ENCODE measurements at regions not wholly inside any gene's neighbourhood (a gene's known extent, or its start where the extent isn't known, plus 50 kb on each side); places are given as distances from the start of the nearest gene placed in this dataset.
"Not testable (repeated sequence)": the region's sequence is repeated elsewhere in the genome, so short reads cannot be mapped to it uniquely, and the experiment has no call there.

DNA sequence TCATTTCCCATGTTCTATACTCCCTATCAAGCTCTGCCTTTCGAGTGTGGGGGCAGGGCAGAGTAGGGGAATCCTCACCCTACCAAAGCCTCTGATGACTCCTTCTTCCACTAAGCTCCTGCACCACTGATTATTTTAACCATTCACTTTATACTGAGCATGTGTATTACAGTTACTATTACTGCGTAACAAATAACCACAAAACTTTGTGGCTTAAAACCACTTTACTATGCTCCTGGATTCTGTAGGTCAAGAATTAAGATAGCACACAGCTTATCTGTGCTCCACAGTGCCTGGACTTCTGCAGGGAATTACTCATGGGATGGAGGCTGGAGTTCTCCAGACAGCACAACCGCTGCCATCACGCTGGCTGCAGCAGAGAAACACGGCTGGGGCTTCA lies 117.4 kb upstream of the DNAJC10 start:
- no peak for DNase-seq

DNA sequence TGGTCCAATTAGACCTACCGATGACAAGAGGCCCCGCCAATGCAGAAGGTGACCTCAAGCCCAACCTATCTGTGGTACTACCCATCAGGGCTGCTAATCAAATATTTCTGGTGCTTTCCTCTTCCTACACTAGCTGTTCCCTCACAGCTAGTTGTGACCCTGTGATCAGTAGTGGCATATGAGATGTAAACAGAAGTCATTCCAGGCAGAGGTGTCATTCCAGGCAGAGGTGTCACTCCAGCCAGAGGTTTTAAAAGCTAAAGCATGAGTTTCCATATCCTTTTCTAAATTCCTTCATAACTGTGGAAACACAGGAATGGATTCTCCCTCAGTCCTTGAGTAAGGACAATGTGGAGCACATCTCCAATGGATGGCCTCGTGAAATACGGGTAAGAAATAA lies 110.9 kb upstream of the DNAJC10 start:
- no peak for DNase-seq

- DNase-seq: no peak
These were observed 109.1 kb upstream of the DNAJC10 start for GRCh38 chr2:182606728-182607681.

DNA sequence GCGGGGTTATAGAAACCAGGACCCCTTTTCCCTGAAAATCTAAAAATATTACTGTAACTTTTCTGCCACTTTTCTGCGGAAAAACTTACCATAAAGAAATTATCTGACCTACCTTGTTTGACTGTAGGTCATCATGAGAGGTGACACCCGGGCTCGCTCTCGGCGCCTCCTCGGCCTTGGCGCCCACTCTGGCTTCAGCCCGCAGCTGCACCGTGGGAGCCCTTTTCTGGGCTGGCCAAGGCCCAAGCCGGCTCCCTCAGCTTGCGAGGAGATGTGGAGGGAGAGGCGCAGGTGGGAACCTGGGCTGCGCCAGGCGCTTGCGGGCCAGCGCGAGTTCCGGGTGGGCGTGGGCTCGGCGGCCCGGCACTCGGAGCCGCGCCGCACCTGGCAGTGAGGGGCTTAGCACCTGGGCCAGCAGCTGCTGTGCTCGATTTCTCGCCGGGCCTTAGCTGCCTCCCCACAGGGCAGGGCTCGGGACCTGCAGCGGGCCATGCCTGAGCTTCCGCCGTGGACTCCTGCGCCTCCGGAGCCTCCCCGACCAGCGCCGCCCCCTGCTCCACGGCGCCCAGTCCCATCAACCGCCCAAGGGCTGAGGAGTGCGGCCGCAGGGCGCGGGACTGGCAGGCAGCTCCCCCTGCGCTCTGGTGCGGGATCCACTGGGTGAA lies 107.7 kb upstream of the DNAJC10 start:
- no peak for DNase-seq

GRCh38 chr2:182609005-182609404 lies 107.1 kb upstream of the DNAJC10 start:
- not testable (repeated sequence) for DNase-seq

- no peak for DNase-seq
These were observed 105.8 kb upstream of the DNAJC10 start for GRCh38 chr2:182610231-182610630.

DNA sequence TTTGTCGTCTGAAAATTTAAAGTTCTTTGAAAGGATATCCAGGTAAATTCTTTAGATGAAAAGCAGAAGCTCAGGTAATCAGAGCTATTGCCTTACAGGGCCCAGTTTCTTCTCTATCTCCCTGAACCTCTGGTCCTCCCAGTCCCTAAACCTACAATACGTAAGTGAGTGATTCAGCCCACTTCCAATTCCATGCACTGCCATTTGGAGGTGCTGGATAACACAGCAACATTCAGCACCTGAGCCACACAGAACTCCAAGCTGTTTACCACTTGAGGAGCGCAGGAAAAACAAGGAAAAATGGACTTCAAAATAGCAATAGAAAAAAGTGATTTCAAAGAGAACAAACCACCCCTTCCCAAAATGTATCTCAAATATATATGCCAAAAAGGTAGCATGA lies 105.0 kb upstream of the DNAJC10 start:
- DNase-seq: no peak

DNA sequence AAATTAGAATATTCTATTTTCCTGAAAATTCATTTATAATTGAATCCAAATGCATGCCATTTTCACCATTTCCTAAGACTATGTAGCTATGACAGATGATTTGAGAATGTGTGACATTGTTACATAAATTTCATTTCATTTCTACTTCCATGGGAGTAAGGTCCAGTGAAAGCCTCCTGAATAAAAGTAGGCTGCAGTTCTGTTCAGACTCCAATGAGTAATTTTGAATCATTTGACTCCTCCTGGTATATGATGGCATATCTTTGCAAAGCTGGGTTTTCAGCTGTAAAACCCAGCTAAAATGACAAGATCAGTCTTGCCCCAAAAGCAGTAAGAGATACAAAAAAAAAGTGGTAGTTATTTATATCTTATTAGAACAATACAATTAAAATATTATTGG lies 101.0 kb upstream of the DNAJC10 start:
- no peak for DNase-seq

DNA sequence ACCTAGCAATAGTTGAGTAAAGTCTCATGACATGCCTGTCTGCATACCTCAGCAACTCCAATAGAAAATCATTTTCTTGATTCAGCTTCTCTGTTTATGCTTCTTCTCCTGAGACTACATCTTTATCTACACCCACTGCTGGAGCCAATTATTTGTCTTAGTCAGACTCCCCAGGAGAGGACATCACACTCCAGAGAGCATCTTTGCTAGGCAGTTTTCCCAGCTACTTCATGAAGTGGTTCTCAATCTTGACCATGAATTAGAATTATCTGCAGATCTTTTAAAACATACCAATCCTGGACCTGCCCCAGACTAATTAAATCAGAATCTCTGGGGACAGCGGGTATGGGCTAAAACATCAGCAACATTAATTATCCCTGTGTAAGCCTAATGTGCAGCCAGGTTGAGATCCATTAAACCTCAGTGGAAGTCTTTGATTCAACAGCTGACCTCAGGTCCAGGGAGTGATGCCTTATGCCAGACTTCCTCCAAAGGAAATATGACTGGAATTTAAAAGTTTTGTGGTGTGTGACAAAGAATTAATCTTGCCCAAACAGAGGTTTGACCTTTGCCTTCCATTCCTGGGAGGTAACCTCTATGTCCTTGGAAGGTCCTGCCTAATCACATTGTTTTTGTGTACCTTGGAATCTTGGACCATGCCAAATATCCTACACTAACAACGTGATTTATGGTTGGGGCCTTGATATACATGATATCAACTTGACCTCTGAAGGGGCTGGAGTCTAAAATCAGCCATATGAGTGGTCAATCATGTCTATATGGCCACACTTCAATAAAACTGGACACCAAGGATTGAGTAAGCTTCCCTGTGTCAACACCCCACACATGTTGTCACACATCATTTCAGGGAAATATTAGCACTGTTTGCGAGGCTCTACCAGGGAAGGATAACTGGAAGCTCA lies 99.3 kb upstream of the DNAJC10 start:
- DNase-seq: no peak

GRCh38 chr2:182618672-182619079 lies 97.4 kb upstream of the DNAJC10 start:
- DNase-seq: no peak

GRCh38 chr2:182619276-182619675 lies 96.8 kb upstream of the DNAJC10 start:
- no peak for DNase-seq

DNA sequence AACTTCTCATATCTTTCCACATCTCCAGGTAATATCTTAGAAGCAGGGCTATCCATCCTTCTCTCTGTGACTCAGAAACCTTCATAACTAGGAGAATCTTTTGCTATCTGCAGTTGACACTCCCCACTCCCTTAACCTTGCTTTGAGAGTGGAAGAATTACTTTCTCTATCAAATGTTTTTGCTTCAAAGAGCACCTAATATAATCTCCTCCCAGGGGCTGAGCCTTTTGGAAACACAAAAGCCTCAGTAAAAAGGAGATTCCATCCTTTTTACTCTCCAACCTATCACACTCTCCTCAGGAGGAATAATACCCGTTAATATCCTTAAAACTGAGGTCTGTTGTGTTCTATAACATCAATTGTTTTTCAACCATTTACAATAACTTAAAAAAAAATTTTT lies 94.9 kb upstream of the DNAJC10 start:
- DNase-seq: no peak

- DNase-seq: no peak
These were observed 94.2 kb upstream of the DNAJC10 start for GRCh38 chr2:182621810-182622209.

GRCh38 chr2:182622231-182622630 lies 93.8 kb upstream of the DNAJC10 start:
- DNase-seq: no peak

DNA sequence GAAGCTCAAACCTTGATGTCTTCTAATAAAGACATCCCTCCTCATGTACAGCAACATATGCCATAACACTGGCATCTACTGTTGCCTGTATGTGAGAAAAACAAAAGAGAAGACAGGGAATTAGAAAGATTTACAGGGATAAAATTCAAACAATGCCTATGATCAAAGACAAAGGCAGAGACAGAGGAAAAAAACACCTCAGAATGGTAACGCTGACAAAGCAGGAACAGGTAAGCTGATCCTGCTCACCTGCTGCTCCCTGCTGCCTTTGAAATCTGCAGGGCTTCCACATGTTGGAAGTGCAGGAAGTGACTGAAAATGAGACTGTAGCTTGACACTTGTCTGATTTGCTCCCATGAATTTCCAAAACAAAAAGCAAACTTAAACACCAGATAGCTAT lies 90.2 kb upstream of the DNAJC10 start:
- no peak for DNase-seq

- DNase-seq: no peak
These were observed 87.1 kb upstream of the DNAJC10 start for GRCh38 chr2:182628916-182629315.

- DNase-seq: no peak
These were observed 85.8 kb upstream of the DNAJC10 start for GRCh38 chr2:182630207-182630606.

DNA sequence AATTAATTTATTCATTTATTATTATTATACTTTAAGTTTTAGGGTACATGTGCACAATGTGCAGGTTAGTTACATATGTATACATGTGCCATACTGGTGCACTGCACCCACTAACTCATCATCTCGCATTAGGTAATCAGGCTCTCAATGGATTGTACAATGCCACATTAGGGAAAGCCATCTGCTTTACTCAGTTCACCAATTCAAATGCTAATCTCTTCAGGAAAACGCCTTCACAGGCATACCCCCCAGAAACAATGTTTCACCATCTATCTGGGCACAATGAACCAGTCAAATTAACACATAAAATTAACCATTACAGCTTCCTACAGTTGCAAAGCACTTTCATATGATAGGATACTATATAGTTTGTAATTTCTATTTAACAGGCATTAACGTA lies 84.8 kb upstream of the DNAJC10 start:
- no peak for DNase-seq

- no peak for DNase-seq
These were observed 81.7 kb upstream of the DNAJC10 start for GRCh38 chr2:182634386-182634785.

DNA sequence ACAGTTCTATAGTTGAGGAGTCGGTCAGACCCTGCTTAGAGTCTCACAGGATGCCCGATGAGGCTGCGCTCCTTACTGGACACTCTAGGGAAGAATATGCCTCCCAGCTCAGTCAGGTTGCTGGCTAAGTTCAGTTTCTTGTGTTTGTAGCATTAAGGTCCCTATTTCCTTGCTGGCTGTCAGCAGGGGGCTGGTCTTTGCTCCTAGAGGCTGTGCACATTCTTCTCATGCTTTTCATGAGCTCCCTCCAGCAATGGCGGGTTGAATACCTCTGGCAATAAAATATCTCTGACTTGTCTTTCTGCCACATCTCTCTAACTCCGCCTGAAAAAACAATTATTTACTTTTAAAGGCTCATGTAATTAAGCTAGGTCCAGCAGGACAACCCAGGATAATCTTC lies 79.4 kb upstream of the DNAJC10 start:
- no peak for DNase-seq

DNA sequence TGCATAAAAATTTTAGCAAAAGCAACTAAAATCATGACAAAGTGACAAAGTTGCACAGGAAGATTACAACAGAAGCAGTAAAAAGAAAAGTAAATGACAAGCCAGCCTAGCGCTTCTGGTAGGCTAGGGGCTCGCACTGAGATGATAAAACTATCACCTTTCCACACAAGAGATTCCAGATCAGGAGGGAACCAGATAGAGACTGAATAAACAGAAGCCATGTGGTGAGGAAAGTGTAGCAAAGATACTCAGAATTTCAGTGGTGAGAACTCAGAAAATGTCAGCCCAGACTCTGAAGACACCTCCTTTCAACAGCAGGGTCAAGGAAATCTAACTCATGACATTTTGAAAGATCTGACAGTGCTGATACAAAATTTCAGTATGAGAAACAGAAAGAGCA lies 77.4 kb upstream of the DNAJC10 start:
- no peak for DNase-seq

DNA sequence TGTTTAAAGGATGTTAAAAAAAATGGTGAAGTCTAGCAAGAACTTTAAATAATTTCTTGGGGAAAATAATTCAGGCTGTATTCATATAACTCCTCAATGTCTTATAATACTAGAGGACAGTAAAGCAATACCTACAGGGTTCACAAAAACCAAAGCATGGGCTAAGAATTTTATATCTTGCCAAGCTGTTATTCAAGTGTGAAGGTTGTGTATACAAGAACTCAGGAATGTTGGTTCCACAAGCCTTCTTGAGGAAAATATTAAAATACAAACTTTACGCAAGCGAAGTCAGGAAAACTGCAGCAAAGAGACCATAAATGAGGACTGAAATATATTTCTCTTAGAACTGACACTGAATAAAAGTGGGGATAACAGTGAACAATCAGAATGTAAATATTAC lies 76.1 kb upstream of the DNAJC10 start:
- no peak for DNase-seq

GRCh38 chr2:182642328-182642727 lies 73.7 kb upstream of the DNAJC10 start:
- DNase-seq: no peak
